Parathyroid adenoma (tissue), 2 donors: ENCODE measurements at regions not wholly inside any gene's neighbourhood (a gene's known extent, or its start where the extent isn't known, plus 50 kb on each side); places are given as distances from the start of the nearest gene placed in this dataset.

Source experiments
- H2AFZ ChIP-seq: fragments of 300-600 bp; sonication (generic); one replicate; pipeline ENCODE4 v1.7.0; 2017; ENCODE audit warnings: antibody characterized with exemption, mild to moderate bottlenecking
- H3K27ac ChIP-seq: fragments of 300-600 bp; sonication (generic); one replicate; pipeline ENCODE4 v1.7.0; 2017
- H3K27me3 ChIP-seq: fragments of 300-600 bp; sonication (generic); one replicate; pipeline ENCODE4 v1.7.0; 2017; ENCODE audit warnings: low read length; ENCODE audit not compliant: control insufficient read depth, insufficient read depth
- H3K36me3 ChIP-seq: fragments of 300-600 bp; sonication (generic); one replicate; pipeline ENCODE4 v1.7.0; 2017; ENCODE audit warnings: low read length; ENCODE audit not compliant: control insufficient read depth, insufficient read depth
- H3K4me1 ChIP-seq: fragments of 300-600 bp; sonication (generic); one replicate; pipeline ENCODE4 v1.7.0; 2017; ENCODE audit warnings: control low read depth
- H3K4me2 ChIP-seq: fragments of 300-600 bp; sonication (generic); one replicate; pipeline ENCODE4 v1.7.0; 2017; ENCODE audit warnings: low read length
- H3K4me3 ChIP-seq: fragments of 300-600 bp; sonication (generic); one replicate; pipeline ENCODE4 v1.7.0; 2017; ENCODE audit warnings: low read depth, low read length
- H3K79me2 ChIP-seq: fragments of 300-600 bp; sonication (generic); one replicate; pipeline ENCODE4 v1.7.0; 2017; ENCODE audit warnings: control low read depth
- H3K9ac ChIP-seq: fragments of 300-600 bp; sonication (generic); one replicate; pipeline ENCODE4 v1.7.0; 2017; ENCODE audit warnings: mild to moderate bottlenecking
- H3K9me3 ChIP-seq: fragments of 300-600 bp; sonication (generic); one replicate; pipeline ENCODE4 v1.7.0; 2017; ENCODE audit warnings: low read length; ENCODE audit not compliant: control insufficient read depth
- CTCF ChIP-seq: fragments of 300-600 bp; sonication (generic); IDR thresholded peaks from one replicate; pipeline ENCODE4 v1.7.0; 2017; ENCODE audit warnings: antibody characterized with exemption, mild to moderate bottlenecking
- donor health status: primary hyperparathyroidism.

GRCh38 chr4:114076899-114077570 lies 97.6 kb upstream of the ARSJ start:
- H3K4me3 ChIP-seq = no peak overlapping the region
- no peak overlapping the region for H2AFZ ChIP-seq
- no peaks in the 10 kb centered on the region for H3K4me1 ChIP-seq
- no peaks in the 10 kb centered on the region for H3K27me3 ChIP-seq
- no peaks in the 10 kb centered on the region for H3K9me3 ChIP-seq
- H3K4me2 ChIP-seq = no peak overlapping the region
- no peak overlapping the region for H3K9ac ChIP-seq
- no peaks in the 10 kb centered on the region for H3K36me3 ChIP-seq
- H3K79me2 ChIP-seq = no peaks in the 10 kb centered on the region
- no peak overlapping the region for H3K27ac ChIP-seq
- no peak for TF ChIP-seq CTCF

GRCh38 chr4:114077610-114078009 lies 98.2 kb upstream of the ARSJ start:
- Histone ChIP-seq H2AFZ (no peak overlapping the region), H3K79me2 (no peaks in the 10 kb centered on the region), H3K4me2 (no peak overlapping the region), H3K4me3 (no peak overlapping the region), H3K4me1 (no peaks in the 10 kb centered on the region), H3K27ac (no peak overlapping the region), H3K9ac (no peak overlapping the region), H3K9me3 (no peaks in the 10 kb centered on the region), H3K27me3 (no peaks in the 10 kb centered on the region), H3K36me3 (no peaks in the 10 kb centered on the region)
- TF ChIP-seq CTCF = no peak

GRCh38 chr4:114078636-114079035 lies 99.2 kb upstream of the ARSJ start:
- H3K36me3 ChIP-seq = no peaks in the 10 kb centered on the region
- no peaks in the 10 kb centered on the region for H3K79me2 ChIP-seq
- H3K4me1 ChIP-seq = no peaks in the 10 kb centered on the region
- no peak overlapping the region for H3K9ac ChIP-seq
- no peak overlapping the region for H3K4me3 ChIP-seq
- no peaks in the 10 kb centered on the region for H3K9me3 ChIP-seq
- no peaks in the 10 kb centered on the region for H3K27me3 ChIP-seq
- no peak for TF ChIP-seq CTCF
- H3K4me2 ChIP-seq = no peak overlapping the region
- no peak overlapping the region for H2AFZ ChIP-seq
- no peak overlapping the region for H3K27ac ChIP-seq

GRCh38 chr4:114081783-114082182 lies 102.3 kb upstream of the ARSJ start:
- no peak for TF ChIP-seq CTCF

GRCh38 chr4:114082348-114082747 lies 102.9 kb upstream of the ARSJ start:
- TF ChIP-seq CTCF = no peak
- H3K9ac ChIP-seq = no peak overlapping the region

More at GRCh38 chr4:114081783-114082182, 102.3 kb upstream of the ARSJ start:
- Histone ChIP-seq H3K4me2 (no peak overlapping the region), H3K27me3 (no peaks in the 10 kb centered on the region), H3K36me3 (no peaks in the 10 kb centered on the region), H2AFZ (no peak overlapping the region), H3K4me1 (no peaks in the 10 kb centered on the region), H3K9ac (no peak overlapping the region), H3K27ac (no peak overlapping the region), H3K4me3 (no peak overlapping the region), H3K9me3 (no peaks in the 10 kb centered on the region), H3K79me2 (no peaks in the 10 kb centered on the region)

More at GRCh38 chr4:114082348-114082747, 102.9 kb upstream of the ARSJ start:
- Histone ChIP-seq H3K4me2 (no peak overlapping the region), H3K36me3 (no peaks in the 10 kb centered on the region), H3K4me3 (no peak overlapping the region), H3K27me3 (no peaks in the 10 kb centered on the region), H3K27ac (no peak overlapping the region), H3K4me1 (no peaks in the 10 kb centered on the region), H2AFZ (no peak overlapping the region), H3K9me3 (no peaks in the 10 kb centered on the region), H3K79me2 (no peaks in the 10 kb centered on the region)
